ENCODE measurements at regions not wholly inside any gene's neighbourhood (a gene's known extent, or its start where the extent isn't known, plus 50 kb on each side); places are given as distances from the start of the nearest gene placed in this dataset.

GRCh38 chrX:25096522-25097045 is 80.8 kb upstream of the ARX start:
- TF ChIP-seq CTCF (conservative IDR thresholded peaks at IDR 0.05 in 1 of 2, IDR thresholded peaks at IDR 0.05 in 1 of 2; ENCODE audit: extremely low read depth in 1 of 2, insufficient read depth in 1 of 2, low read depth in 1 of 2, low read length in 2 of 2), result no peak
- no peak for TF ChIP-seq EZH2 (IDR thresholded peaks at IDR 0.05; ENCODE audit: borderline replicate concordance, low read length)
